Esophagus squamous epithelium (tissue), 5 donors: ENCODE measurements at regions not wholly inside any gene's neighbourhood (a gene's known extent, or its start where the extent isn't known, plus 50 kb on each side); places are given as distances from the start of the nearest gene placed in this dataset.

Source experiments
- DNase-seq: peaks from one replicate; lab custom pipeline; 2025; lab: John Stamatoyannopoulos, UW
- H3K27ac ChIP-seq, 4 donors: fragments of 200-600 bp; sonication (generic); one replicate each; pipeline ENCODE4 v1.5.1; 2016 to 2019; ENCODE audit warnings: mild to moderate bottlenecking in 1 of 4
- H3K27me3 ChIP-seq, 4 donors: fragments of 200-600 bp; sonication (generic); 1 replicate in 3 of 4; 2 replicates in 1 of 4; pipeline versions ENCODE4 v1.5.1 to v1.6.0; 2017 to 2021; ENCODE audit warnings: antibody characterized with exemption in 1 of 4
- H3K36me3 ChIP-seq, 3 donors: fragments of 200-600 bp; sonication (generic); one replicate each; pipeline ENCODE4 v1.5.1; 2016 to 2019
- H3K4me1 ChIP-seq, 3 donors: fragments of 200-600 bp; sonication (generic); one replicate each; pipeline ENCODE4 v1.5.1; 2017 to 2019
- H3K4me3 ChIP-seq, 4 donors: fragments of 200-600 bp; sonication (generic); 1 replicate in 3 of 4; 2 replicates in 1 of 4; pipeline ENCODE4 v1.5.1; 2016 to 2019; ENCODE audit warnings: mild to moderate bottlenecking in 2 of 4, moderate library complexity in 1 of 4
- H3K9me3 ChIP-seq, 3 donors: fragments of 200-600 bp; sonication (generic); one replicate each; pipeline ENCODE4 v1.5.1; 2016 to 2019
- POLR2A ChIP-seq, 4 donors: fragments of 450-650 bp; IDR thresholded peaks; one replicate each; pipeline ENCODE4 v1.6.1; 2017; ENCODE audit warnings: antibody characterized with exemption in 4 of 4, mild to moderate bottlenecking in 4 of 4, moderate library complexity in 3 of 4
- WGBS, 2 donors: methylation state at CpG; one replicate each; pipeline ENCODE4 v1.1.5; 2018; 5-methylcytosine and 5-hydroxymethylcytosine counted together
- intact Hi-C: fragments of 100-400 bp; cut with DNase I; formaldehyde crosslinking; loops from one replicate; pipeline ENCODE4 v1.15.0; 2022
- TF ChIP-seq, protein P1 (sequence below), 6 experiments: fragments of 450-650 bp in 4 of 6; fragments of 200-600 bp in 2 of 6; sonication (generic) in 2 of 6; IDR thresholded peaks; one replicate each; pipeline ENCODE4 v1.5.1; 2016 to 2019; ENCODE audit warnings: antibody characterized with exemption in 6 of 6, mild to moderate bottlenecking in 4 of 6, moderate library complexity in 4 of 6
- donor health status: DM: yes; HTN: yes; CAD: no.

GRCh38 chr16:85315866-85316265, 203.6 kb upstream of the CIBAR2 start:
- intact Hi-C loops = no loop called here
- no peaks in the 10 kb centered on the region for H3K36me3 ChIP-seq
- no peak overlapping the region for H3K4me3 ChIP-seq
- no peak for DNase-seq
- no peaks in the 10 kb centered on the region for H3K9me3 ChIP-seq
- H3K4me1 ChIP-seq = peaks cover 14 to 30% (median 14%) of the 10 kb centered on the region in 3 donors
- no peak overlapping the region for H3K27ac ChIP-seq
- peaks cover 0 to 30% (median 0%) of the 10 kb centered on the region in 4 donors for H3K27me3 ChIP-seq
- 81 to 91% methylated on average over 7 to 12 of the region's 14 CpGs for WGBS, 2 donors
- TF ChIP-seq POLR2A (IDR thresholded peaks at IDR 0.05) = no peak
- TF ChIP-seq, protein P1, sequence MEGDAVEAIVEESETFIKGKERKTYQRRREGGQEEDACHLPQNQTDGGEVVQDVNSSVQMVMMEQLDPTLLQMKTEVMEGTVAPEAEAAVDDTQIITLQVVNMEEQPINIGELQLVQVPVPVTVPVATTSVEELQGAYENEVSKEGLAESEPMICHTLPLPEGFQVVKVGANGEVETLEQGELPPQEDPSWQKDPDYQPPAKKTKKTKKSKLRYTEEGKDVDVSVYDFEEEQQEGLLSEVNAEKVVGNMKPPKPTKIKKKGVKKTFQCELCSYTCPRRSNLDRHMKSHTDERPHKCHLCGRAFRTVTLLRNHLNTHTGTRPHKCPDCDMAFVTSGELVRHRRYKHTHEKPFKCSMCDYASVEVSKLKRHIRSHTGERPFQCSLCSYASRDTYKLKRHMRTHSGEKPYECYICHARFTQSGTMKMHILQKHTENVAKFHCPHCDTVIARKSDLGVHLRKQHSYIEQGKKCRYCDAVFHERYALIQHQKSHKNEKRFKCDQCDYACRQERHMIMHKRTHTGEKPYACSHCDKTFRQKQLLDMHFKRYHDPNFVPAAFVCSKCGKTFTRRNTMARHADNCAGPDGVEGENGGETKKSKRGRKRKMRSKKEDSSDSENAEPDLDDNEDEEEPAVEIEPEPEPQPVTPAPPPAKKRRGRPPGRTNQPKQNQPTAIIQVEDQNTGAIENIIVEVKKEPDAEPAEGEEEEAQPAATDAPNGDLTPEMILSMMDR (IDR thresholded peaks at IDR 0.05) = no peak

- Histone ChIP-seq H3K9me3 (no peaks in the 10 kb centered on the region), H3K4me1 (peaks cover 12 to 30% (median 18%) of the 10 kb centered on the region in 3 donors), H3K27me3 (peaks cover 0 to 24% (median 0%) of the 10 kb centered on the region in 4 donors), H3K36me3 (no peaks in the 10 kb centered on the region), H3K4me3 (no peak overlapping the region), H3K27ac (no peak overlapping the region)
- TF ChIP-seq POLR2A (IDR thresholded peaks at IDR 0.05) = no peak
- TF ChIP-seq, protein P1 (IDR thresholded peaks at IDR 0.05) = peak; percentile 59 to 82 (median 61)
- 36 to 67% methylated on average over 6 to 10 of the region's 19 CpGs for WGBS, 2 donors
- no peak for DNase-seq
- intact Hi-C loops = no loop called here
These were observed 204.1 kb upstream of the CIBAR2 start for GRCh38 chr16:85316321-85316919.

- DNase-seq = no peak
- no peaks in the 10 kb centered on the region for H3K36me3 ChIP-seq
- no peaks in the 10 kb centered on the region for H3K9me3 ChIP-seq
- WGBS, 2 donors = 74 to 83% methylated on average over 2 to 5 of the region's 9 CpGs
- intact Hi-C loops = no loop called here
- peaks cover 0 to 22% (median 0%) of the 10 kb centered on the region in 4 donors for H3K27me3 ChIP-seq
- no peak overlapping the region for H3K4me3 ChIP-seq
- H3K4me1 ChIP-seq = peaks cover 18 to 32% (median 19%) of the 10 kb centered on the region in 3 donors
- no peak overlapping the region for H3K27ac ChIP-seq
- no peak for TF ChIP-seq POLR2A (IDR thresholded peaks at IDR 0.05)
- TF ChIP-seq, protein P1 (IDR thresholded peaks at IDR 0.05) = no peak
These were observed 204.7 kb upstream of the CIBAR2 start for GRCh38 chr16:85316944-85317343.

DNA sequence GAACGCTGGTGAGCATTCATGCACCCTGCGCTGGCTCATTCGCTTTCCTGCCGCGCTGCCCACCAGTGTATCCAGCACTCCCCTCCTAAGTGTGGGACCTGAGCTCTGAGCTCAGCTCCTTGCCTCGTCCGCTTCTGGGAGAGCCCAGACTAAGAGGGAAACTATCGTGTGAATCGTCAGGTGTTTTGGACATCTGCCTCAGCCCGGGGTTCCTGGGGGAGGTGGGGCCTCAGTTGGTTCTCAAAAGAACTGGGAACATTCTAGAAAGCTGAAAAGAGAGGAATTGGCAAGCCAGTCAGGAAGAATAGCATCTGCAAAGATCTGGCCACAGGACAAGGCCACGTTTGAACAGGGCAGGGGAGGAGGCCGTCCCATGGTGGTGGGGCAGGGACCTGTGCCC, 205.4 kb upstream of the CIBAR2 start:
- intact Hi-C loops = no loop called here
- peaks cover 25 to 38% (median 25%) of the 10 kb centered on the region in 3 donors for H3K4me1 ChIP-seq
- H3K9me3 ChIP-seq = no peaks in the 10 kb centered on the region
- WGBS, 2 donors = 76 to 91% methylated on average over 9 to 10 of the region's 12 CpGs
- no peak for DNase-seq
- H3K27me3 ChIP-seq = peaks cover 0 to 18% (median 0%) of the 10 kb centered on the region in 4 donors
- H3K4me3 ChIP-seq = no peak overlapping the region
- no peak overlapping the region for H3K27ac ChIP-seq
- no peaks in the 10 kb centered on the region for H3K36me3 ChIP-seq
- TF ChIP-seq POLR2A (IDR thresholded peaks at IDR 0.05) = no peak
- TF ChIP-seq, protein P1 (IDR thresholded peaks at IDR 0.05) = no peak

DNA sequence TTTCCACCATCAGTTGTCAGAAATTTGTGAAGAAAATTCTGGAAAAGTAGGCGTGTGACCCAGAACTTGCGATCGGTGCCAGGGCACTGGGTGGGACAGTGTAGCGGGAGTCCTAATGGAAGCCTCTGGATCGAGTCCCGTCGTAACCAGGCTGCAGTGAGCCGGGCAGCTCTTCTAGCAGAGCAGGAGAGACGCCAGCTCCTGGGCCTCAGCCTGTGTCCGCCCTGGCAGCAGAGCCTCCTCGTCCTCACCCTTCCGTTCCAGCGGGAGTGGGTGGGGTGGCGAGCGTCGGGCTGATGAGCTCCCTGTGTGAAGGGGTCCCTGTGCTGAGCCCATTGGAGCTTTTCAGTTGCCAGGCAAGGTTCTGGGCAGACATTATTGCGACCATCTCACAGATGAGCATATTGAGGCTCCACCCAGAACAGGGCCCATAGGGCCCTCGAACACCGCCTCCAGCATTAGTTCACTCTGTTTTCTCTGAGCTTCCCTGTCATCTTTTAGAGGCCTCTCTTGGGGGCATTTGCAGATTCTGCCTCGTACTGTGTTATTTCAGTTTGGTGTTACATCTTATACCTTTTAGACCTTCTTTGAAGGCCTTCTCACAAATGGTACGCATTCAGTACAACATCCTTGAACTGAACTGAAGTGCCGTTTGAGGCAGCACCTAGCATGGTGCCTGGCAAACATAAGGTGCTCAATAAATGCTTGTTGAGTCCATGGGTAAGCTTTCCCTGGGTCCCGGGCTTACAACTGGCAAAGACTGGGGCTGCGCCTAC, 207.1 kb upstream of the CIBAR2 start:
- Histone ChIP-seq H3K4me3 (no peak overlapping the region), H3K9me3 (no peaks in the 10 kb centered on the region), H3K36me3 (no peaks in the 10 kb centered on the region), H3K27ac (no peak overlapping the region), H3K4me1 (peaks cover 15 to 29% (median 17%) of the 10 kb centered on the region in 3 donors), H3K27me3 (peaks cover 0 to 19% (median 0%) of the 10 kb centered on the region in 4 donors)
- 89 to 95% methylated on average over 15 to 19 of the region's 24 CpGs for WGBS, 2 donors
- TF ChIP-seq POLR2A (IDR thresholded peaks at IDR 0.05) = no peak
- TF ChIP-seq, protein P1 (IDR thresholded peaks at IDR 0.05) = no peak
- no peak for DNase-seq
- intact Hi-C loops = no loop called here
